LNCaP clone FGC (cell line): ENCODE measurements at regions not wholly inside any gene's neighbourhood (a gene's known extent, or its start where the extent isn't known, plus 50 kb on each side); places are given as distances from the start of the nearest gene placed in this dataset.

Source experiments
- DNase-seq: peaks from one replicate; pipeline ENCODE4 v3.0.0-alpha.2; 2011; ENCODE audit warnings: low read depth
- H3K4me3 ChIP-seq: 2 replicates; pipeline ENCODE4 v1.5.1; 2011; ENCODE audit warnings: mild to moderate bottlenecking, low read depth, low read length, control low read depth
- TF ChIP-seq, protein P1 (sequence below): IDR thresholded peaks from 2 replicates; pipeline ENCODE4 v1.5.1; 2012; ENCODE audit warnings: mild to moderate bottlenecking; ENCODE audit not compliant: control insufficient read depth, insufficient read depth; ENCODE audit errors: extremely low read depth

DNA sequence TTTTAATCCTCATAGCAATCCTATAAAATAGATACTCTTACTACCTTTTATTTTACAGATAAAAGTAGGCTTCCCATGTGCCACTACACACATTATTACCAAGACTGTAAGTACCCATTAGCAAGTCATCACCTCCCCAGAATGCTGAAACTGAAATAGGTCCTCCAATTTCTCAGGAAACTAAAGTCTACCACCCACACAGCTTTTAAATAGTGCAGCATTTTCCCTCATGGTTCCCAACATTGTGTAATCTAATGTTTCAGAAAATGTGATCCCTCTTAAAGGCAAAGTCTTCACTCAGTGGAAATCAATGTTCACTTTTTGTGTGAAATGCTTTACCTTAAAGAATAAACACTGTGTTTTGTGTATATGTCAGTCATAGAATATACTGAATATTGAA is 356.5 kb downstream of the GPATCH2 start:
- TF ChIP-seq, protein P1, sequence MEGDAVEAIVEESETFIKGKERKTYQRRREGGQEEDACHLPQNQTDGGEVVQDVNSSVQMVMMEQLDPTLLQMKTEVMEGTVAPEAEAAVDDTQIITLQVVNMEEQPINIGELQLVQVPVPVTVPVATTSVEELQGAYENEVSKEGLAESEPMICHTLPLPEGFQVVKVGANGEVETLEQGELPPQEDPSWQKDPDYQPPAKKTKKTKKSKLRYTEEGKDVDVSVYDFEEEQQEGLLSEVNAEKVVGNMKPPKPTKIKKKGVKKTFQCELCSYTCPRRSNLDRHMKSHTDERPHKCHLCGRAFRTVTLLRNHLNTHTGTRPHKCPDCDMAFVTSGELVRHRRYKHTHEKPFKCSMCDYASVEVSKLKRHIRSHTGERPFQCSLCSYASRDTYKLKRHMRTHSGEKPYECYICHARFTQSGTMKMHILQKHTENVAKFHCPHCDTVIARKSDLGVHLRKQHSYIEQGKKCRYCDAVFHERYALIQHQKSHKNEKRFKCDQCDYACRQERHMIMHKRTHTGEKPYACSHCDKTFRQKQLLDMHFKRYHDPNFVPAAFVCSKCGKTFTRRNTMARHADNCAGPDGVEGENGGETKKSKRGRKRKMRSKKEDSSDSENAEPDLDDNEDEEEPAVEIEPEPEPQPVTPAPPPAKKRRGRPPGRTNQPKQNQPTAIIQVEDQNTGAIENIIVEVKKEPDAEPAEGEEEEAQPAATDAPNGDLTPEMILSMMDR, result no peak
- DNase-seq, result no peak
- H3K4me3 ChIP-seq, result no peak overlapping the region

DNA sequence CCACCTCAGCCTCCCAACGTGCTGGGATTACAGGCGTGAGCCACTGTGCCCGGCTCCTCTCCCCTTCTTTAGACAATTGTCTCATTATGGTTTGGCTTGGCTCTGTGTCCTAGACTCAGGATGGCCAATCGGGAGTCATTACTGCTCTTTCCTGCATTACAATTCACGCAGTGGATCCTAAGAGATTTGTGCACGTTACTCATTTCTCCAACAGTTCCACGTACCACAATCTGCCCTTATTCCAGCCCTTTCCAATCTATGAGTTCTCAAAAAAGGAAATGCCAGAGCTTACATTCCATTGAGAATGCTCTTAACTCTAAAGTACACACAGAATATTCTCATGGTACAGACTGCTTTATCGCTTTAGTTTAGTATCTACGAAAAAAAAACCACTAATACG is 357.0 kb downstream of the GPATCH2 start:
- TF ChIP-seq, protein P1, result no peak
- DNase-seq, result no peak

DNA sequence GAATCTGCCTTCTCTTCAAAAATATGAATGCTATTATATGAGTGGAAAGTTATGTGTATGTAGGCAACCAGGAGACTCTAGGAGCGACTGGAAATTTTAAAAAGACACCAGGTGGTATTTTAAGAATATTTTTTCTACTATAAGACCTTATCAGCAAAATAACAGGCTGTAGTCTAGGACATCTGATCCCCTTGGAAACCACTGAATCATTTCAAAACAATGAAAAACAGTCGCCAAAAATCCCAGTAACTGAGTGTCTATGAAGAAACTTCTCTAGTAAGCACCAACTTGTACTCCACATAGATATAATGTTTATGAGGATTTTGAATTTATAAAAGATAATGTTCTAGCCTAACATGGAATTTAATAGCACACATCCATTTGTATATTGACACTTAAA is 358.5 kb downstream of the GPATCH2 start:
- TF ChIP-seq, protein P1, result no peak
- H3K4me3 ChIP-seq, result no peak overlapping the region
- DNase-seq, result no peak

More for the DNA sequence above, 357.0 kb downstream of the GPATCH2 start:
- no peak overlapping the region for H3K4me3 ChIP-seq

DNA sequence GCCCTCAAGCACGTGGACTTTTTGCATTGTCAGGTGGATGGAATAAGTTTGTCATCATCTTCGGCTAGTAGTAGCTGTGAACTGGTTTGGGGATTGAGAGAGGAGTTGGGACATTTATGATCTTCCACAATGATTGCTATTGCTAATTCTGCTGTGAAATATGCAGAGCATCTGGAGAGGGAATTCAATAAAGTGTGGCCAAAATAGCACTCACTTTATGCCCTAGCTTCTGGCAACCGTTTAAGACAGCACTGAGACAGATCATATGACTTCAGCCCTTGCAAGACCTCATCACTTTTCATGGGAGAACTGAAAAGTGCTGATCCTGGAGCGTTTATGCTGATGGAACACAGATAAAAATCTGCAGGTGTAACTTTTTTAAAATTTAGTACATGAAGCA is 360.8 kb downstream of the GPATCH2 start:
- no peak overlapping the region for H3K4me3 ChIP-seq
- TF ChIP-seq, protein P1, result no peak
- no peak for DNase-seq

DNA sequence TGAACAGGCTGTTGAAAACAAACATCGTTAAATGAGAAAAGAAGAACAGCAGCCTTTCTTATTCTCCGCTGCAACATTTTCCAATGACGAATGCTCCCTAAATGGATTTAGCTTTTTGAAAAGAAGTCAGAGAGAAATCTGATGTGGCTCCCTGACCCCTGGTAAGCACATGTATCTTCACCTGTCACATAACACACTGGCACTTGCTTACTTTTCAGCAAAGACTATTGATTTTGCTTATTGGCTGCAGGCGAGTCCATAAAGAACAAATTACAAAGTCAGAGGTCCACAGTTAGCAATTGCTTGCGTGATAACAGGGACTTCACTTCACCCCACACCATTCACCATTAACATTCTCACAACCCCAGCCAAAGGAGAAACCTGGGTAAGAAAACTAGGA is 362.8 kb downstream of the GPATCH2 start:
- H3K4me3 ChIP-seq, result no peak overlapping the region
- TF ChIP-seq, protein P1, result no peak
- no peak for DNase-seq

DNA sequence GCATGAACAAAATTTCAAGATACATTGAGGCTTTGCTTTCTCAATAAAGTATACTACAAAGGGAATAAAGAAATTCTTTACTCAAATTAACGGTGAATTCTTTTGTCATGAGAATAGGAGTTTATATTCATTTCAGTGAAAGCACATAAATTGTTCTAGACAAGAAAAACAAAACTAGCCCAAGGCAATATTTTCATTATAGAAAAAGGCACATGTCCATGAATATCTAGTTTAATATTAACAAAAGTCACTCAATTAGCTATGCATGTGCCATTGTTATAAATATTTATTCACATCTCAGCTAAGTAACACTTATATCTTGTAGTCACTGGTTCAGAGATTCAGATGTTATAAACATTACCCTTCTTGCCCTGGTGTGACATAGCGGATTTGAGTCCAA is 369.3 kb downstream of the GPATCH2 start:
- DNase-seq, result no peak
- TF ChIP-seq, protein P1, result no peak
- H3K4me3 ChIP-seq, result no peak overlapping the region

DNA sequence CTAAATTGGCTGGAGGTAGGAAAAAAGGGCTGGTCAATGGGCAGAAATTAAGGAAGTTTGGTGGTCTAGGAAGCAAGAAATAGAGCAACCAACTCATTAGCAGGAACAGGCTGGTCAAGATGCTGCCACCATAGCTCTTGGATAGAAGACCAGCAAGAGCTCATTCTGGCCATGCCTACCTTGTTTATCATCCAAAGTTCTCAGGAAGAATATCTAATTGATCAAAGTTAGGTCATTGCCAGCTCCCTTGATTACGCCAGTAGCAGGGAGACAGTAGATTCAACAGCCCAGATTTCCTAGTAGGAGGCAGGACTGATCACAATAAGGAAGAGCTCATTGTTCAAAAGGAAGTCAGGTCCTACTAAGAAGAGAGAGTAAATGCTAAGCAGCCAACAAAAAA is 370.2 kb downstream of the GPATCH2 start:
- DNase-seq, result no peak
- TF ChIP-seq, protein P1, result no peak
- no peak overlapping the region for H3K4me3 ChIP-seq
